ENCODE measurements at regions not wholly inside any gene's neighbourhood (a gene's known extent, or its start where the extent isn't known, plus 50 kb on each side); places are given as distances from the start of the nearest gene placed in this dataset.

DNA sequence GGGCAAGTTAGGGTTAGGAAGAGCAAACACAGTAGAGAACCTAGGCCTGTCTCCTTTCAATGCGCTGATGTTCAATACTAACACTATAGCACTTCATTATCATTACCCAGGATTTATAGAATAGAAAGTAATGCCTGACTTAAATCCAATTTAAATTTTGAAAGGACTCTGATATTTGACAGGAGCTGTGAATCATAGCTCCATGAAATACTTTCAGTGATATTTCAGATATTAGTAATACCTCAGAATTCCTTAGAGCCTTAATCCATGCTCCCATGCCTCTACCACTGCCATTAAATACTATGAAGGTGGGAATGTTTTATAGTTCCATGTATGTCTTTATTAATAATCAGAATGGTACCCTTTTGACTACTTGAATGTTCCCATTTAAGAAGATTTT is 530.2 kb downstream of the BCKDHB start:
- TF ChIP-seq, protein P1, sequence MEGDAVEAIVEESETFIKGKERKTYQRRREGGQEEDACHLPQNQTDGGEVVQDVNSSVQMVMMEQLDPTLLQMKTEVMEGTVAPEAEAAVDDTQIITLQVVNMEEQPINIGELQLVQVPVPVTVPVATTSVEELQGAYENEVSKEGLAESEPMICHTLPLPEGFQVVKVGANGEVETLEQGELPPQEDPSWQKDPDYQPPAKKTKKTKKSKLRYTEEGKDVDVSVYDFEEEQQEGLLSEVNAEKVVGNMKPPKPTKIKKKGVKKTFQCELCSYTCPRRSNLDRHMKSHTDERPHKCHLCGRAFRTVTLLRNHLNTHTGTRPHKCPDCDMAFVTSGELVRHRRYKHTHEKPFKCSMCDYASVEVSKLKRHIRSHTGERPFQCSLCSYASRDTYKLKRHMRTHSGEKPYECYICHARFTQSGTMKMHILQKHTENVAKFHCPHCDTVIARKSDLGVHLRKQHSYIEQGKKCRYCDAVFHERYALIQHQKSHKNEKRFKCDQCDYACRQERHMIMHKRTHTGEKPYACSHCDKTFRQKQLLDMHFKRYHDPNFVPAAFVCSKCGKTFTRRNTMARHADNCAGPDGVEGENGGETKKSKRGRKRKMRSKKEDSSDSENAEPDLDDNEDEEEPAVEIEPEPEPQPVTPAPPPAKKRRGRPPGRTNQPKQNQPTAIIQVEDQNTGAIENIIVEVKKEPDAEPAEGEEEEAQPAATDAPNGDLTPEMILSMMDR (IDR thresholded peaks at IDR 0.05; ENCODE audit: low read length): no peak
- no peak for TF ChIP-seq EZH2 (IDR thresholded peaks at IDR 0.05; ENCODE audit: borderline replicate concordance, low read length)
- Histone ChIP-seq H3K9ac (ENCODE audit: low read length) (no peak overlapping the region), H3K4me2 (ENCODE audit: low read length) (no peak overlapping the region), H3K9me2 (ENCODE audit: low read depth, low read length) (no peaks in the 10 kb centered on the region), H3K79me2 (ENCODE audit: insufficient read depth, low read length) (no peaks in the 10 kb centered on the region), H3K4me3 (ENCODE audit: low read depth, low read length, poor library complexity, severe bottlenecking) (no peak overlapping the region), H3K4me1 (ENCODE audit: insufficient read depth, low read length, severe bottlenecking) (no peaks in the 10 kb centered on the region), H3K27ac (ENCODE audit: low read depth, low read length, poor library complexity, severe bottlenecking) (no peak overlapping the region), H3K9me3 (ENCODE audit: low read length) (no peaks in the 10 kb centered on the region), H4K20me1 (ENCODE audit: insufficient read depth, low read length) (no peaks in the 10 kb centered on the region), H3K36me3 (ENCODE audit: insufficient read depth, low read length) (no peaks in the 10 kb centered on the region), H2AFZ (ENCODE audit: low read length) (no peak overlapping the region), H3K27me3 (ENCODE audit: insufficient read depth, low read length) (no peaks in the 10 kb centered on the region), H3F3A (ENCODE audit: insufficient read depth, low read length) (no peaks in the 10 kb centered on the region)

- no peaks in the 10 kb centered on the region for H3K79me2 ChIP-seq (ENCODE audit: insufficient read depth, low read length)
- H3F3A ChIP-seq (ENCODE audit: insufficient read depth, low read length): no peaks in the 10 kb centered on the region
- no peak overlapping the region for H3K27ac ChIP-seq (ENCODE audit: low read depth, low read length, poor library complexity, severe bottlenecking)
- no peak overlapping the region for H3K9ac ChIP-seq (ENCODE audit: low read length)
- H3K9me2 ChIP-seq (ENCODE audit: low read depth, low read length): no peaks in the 10 kb centered on the region
- no peak overlapping the region for H3K4me3 ChIP-seq (ENCODE audit: low read depth, low read length, poor library complexity, severe bottlenecking)
- no peaks in the 10 kb centered on the region for H4K20me1 ChIP-seq (ENCODE audit: insufficient read depth, low read length)
- H3K9me3 ChIP-seq (ENCODE audit: low read length): no peaks in the 10 kb centered on the region
- no peaks in the 10 kb centered on the region for H3K4me1 ChIP-seq (ENCODE audit: insufficient read depth, low read length, severe bottlenecking)
- TF ChIP-seq, protein P1 (IDR thresholded peaks at IDR 0.05; ENCODE audit: low read length): no peak
- TF ChIP-seq EZH2 (IDR thresholded peaks at IDR 0.05; ENCODE audit: borderline replicate concordance, low read length): no peak
- H2AFZ ChIP-seq (ENCODE audit: low read length): no peak overlapping the region
- no peaks in the 10 kb centered on the region for H3K27me3 ChIP-seq (ENCODE audit: insufficient read depth, low read length)
- no peak overlapping the region for H3K4me2 ChIP-seq (ENCODE audit: low read length)
- no peaks in the 10 kb centered on the region for H3K36me3 ChIP-seq (ENCODE audit: insufficient read depth, low read length)
Measured at GRCh38 chr6:80633412-80633811, 526.9 kb downstream of the BCKDHB start.

DNA sequence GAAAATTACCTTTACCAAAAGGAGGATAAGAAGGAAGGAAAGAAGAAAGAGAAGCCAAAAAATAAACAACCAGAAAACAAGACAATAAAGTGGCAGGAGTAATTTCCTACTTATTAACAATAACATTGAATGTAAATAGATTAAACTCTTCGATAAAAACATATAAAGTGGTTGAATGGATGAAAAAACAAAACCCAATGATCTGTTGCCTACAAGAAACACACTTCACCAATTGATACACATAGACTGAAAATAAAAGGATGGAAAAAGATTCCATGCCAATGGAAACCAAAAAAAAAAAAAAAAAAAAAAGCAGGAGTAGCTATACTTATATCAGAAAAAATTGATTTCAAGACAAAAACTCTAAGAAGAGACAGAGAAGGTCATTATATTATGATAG is 518.9 kb downstream of the BCKDHB start:
- no peaks in the 10 kb centered on the region for H3K79me2 ChIP-seq (ENCODE audit: insufficient read depth, low read length)
- no peak overlapping the region for H3K4me3 ChIP-seq (ENCODE audit: low read depth, low read length, poor library complexity, severe bottlenecking)
- no peaks in the 10 kb centered on the region for H3K27me3 ChIP-seq (ENCODE audit: insufficient read depth, low read length)
- H3K27ac ChIP-seq (ENCODE audit: low read depth, low read length, poor library complexity, severe bottlenecking): no peak overlapping the region
- no peaks in the 10 kb centered on the region for H3K9me3 ChIP-seq (ENCODE audit: low read length)
- TF ChIP-seq, protein P1 (IDR thresholded peaks at IDR 0.05; ENCODE audit: low read length): no peak
- no peak for TF ChIP-seq EZH2 (IDR thresholded peaks at IDR 0.05; ENCODE audit: borderline replicate concordance, low read length)
- H3K9ac ChIP-seq (ENCODE audit: low read length): no peak overlapping the region
- no peaks in the 10 kb centered on the region for H4K20me1 ChIP-seq (ENCODE audit: insufficient read depth, low read length)
- no peaks in the 10 kb centered on the region for H3K4me1 ChIP-seq (ENCODE audit: insufficient read depth, low read length, severe bottlenecking)
- H3K9me2 ChIP-seq (ENCODE audit: low read depth, low read length): no peaks in the 10 kb centered on the region
- no peaks in the 10 kb centered on the region for H3F3A ChIP-seq (ENCODE audit: insufficient read depth, low read length)
- H2AFZ ChIP-seq (ENCODE audit: low read length): no peak overlapping the region
- H3K4me2 ChIP-seq (ENCODE audit: low read length): no peak overlapping the region
- H3K36me3 ChIP-seq (ENCODE audit: insufficient read depth, low read length): no peaks in the 10 kb centered on the region

Data from OCI-LY1 (cell line).